Spleen (tissue), 11 donors: ENCODE measurements at regions not wholly inside any gene's neighbourhood (a gene's known extent, or its start where the extent isn't known, plus 50 kb on each side); places are given as distances from the start of the nearest gene placed in this dataset.

ENCODE experiments used
- DNase-seq: peaks from one replicate; pipeline ENCODE4 v3.0.0-alpha.2; 2020
- H3K27ac ChIP-seq, 8 donors: fragments of 200-600 bp; sonication (generic) in 7 of 8; 1 replicate in 4 of 8; 2 replicates in 4 of 8; pipeline versions ENCODE4 v1.5.0 to v1.8.0; 2016 to 2021; ENCODE audit warnings: inconsistent platforms in 4 of 8, mild to moderate bottlenecking in 4 of 8, moderate library complexity in 1 of 8
- H3K27me3 ChIP-seq, 7 donors: fragments of 200-600 bp; sonication (generic) in 6 of 7; replicated peaks in 1 of 7; 1 replicate in 4 of 7; 2 replicates in 3 of 7; pipeline versions ENCODE4 v1.5.0 to v1.8.0; 2016 to 2021; ENCODE audit warnings: inconsistent platforms in 3 of 7, mild to moderate bottlenecking in 1 of 7
- H3K36me3 ChIP-seq, 6 donors: fragments of 200-600 bp; sonication (generic) in 5 of 6; 1 replicate in 4 of 6; 2 replicates in 2 of 6; pipeline versions ENCODE4 v1.5.0 to v1.8.0; 2016 to 2021; ENCODE audit warnings: inconsistent platforms in 2 of 6
- H3K4me1 ChIP-seq, 6 donors: fragments of 200-600 bp; sonication (generic) in 5 of 6; 1 replicate in 3 of 6; 2 replicates in 3 of 6; pipeline versions ENCODE4 v1.5.0 to v1.8.0; 2016 to 2021; ENCODE audit warnings: inconsistent platforms in 3 of 6
- H3K4me3 ChIP-seq, 8 donors: fragments of 200-600 bp; sonication (generic) in 7 of 8; 1 replicate in 4 of 8; 2 replicates in 4 of 8; pipeline versions ENCODE4 v1.5.0 to v1.8.0; 2016 to 2021; ENCODE audit warnings: inconsistent platforms in 4 of 8, mild to moderate bottlenecking in 4 of 8, moderate library complexity in 2 of 8
- H3K9me3 ChIP-seq, 8 donors: fragments of 200-600 bp; sonication (generic) in 7 of 8; 1 replicate in 4 of 8; 2 replicates in 4 of 8; pipeline versions ENCODE4 v1.5.0 to v1.8.0; 2016 to 2021; ENCODE audit warnings: inconsistent platforms in 4 of 8
- POLR2A ChIP-seq, 3 donors: fragments of 450-650 bp; IDR thresholded peaks; one replicate each; pipeline ENCODE4 v1.5.1; 2017; ENCODE audit warnings: antibody characterized with exemption in 3 of 3, mild to moderate bottlenecking in 1 of 3
- POLR2AphosphoS5 ChIP-seq, 3 donors: sonication (generic); formaldehyde crosslinking; IDR thresholded peaks; one replicate each; pipeline ENCODE4 v1.5.1; 2017; ENCODE audit warnings: antibody characterized with exemption in 3 of 3
- WGBS, 5 donors: extraction: QIAGEN DNeasy Blood & Tissue Kit in 3 of 5; methylation state at CpG; one replicate each; pipeline versions ENCODE4 v1.1.5 to v1.1.7; 2013 to 2018; 5-methylcytosine and 5-hydroxymethylcytosine counted together
- intact Hi-C: fragments of 100-400 bp; cut with DNase I; formaldehyde crosslinking; loops from one replicate; pipeline ENCODE4 v1.15.0; 2023; ENCODE audit warnings: low total_unique reads
- TF ChIP-seq, protein P1 (sequence below), 11 experiments: fragments of 200-600 bp in 7 of 11; fragments of 450-650 bp in 4 of 11; sonication (generic) in 4 of 11; IDR thresholded peaks in 8 of 11; conservative IDR thresholded peaks in 3 of 11; 1 replicate in 7 of 11; 2 replicates in 4 of 11; pipeline versions ENCODE4 v1.4.0 to v1.8.0; 2016 to 2021; ENCODE audit warnings: antibody characterized with exemption in 11 of 11, inconsistent platforms in 4 of 11, mild to moderate bottlenecking in 1 of 11
- donor health status: healthy with polysubstance abuse.
- donor health status: DM: no; HTN: no; CAD: no; lungs with moderate emphysema.
- donor health status: DM: no; HTN: no; CAD: no.
- donor health status: Bipolar disorder and iron deficiency.
- donor health status: healthy.
- donor health status: DM: no; HTN: no; CAD: no.
- donor health status: DM: yes; HTN: yes; CAD: no.

DNA sequence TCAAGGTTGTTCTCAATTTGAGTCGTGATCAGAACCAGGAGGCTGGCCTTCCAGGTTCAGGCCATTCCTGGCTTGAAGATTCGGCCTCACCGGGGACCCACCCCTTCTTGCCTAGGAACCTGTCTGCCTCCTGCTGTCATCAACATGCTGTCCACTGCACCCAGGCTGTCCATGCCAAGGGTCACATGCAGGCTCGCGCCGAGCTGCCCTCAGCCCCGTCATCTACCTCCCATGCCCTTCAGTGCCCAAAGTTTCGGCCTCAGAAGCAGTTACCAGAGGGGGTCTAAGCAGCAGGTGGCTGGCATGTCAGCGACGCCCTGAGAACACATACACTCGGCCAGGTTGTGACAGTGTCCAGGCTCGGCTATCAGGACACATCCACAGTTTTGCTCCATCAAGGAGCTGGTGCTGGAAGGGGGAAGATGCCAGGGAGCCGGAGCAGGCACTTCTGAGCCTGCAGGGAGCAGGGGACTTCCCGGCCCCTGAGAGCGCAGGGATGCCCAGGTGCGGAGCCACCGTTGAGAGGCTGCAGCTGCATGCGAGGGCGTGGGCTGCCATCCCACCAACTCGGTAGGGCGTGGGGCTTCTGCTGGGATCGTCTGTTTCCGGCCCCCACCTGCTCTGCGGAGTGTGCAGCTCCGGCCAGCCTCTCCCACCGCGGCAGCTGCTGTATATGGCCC, 590.9 kb upstream of the SLITRK5 start:
- 90 to 96% (median 93%) methylated on average over 21 to 27 of the region's 27 CpGs for WGBS, 5 donors
- intact Hi-C loops, result no loop called here
- Histone ChIP-seq H3K4me1 (no peaks in the 10 kb centered on the region), H3K9me3 (peaks cover 0 to 24% (median 6%) of the 10 kb centered on the region in 8 donors), H3K27ac (no peak overlapping the region), H3K27me3 (no peaks in the 10 kb centered on the region), H3K4me3 (no peak overlapping the region), H3K36me3 (no peaks in the 10 kb centered on the region)
- TF ChIP-seq, protein P1, sequence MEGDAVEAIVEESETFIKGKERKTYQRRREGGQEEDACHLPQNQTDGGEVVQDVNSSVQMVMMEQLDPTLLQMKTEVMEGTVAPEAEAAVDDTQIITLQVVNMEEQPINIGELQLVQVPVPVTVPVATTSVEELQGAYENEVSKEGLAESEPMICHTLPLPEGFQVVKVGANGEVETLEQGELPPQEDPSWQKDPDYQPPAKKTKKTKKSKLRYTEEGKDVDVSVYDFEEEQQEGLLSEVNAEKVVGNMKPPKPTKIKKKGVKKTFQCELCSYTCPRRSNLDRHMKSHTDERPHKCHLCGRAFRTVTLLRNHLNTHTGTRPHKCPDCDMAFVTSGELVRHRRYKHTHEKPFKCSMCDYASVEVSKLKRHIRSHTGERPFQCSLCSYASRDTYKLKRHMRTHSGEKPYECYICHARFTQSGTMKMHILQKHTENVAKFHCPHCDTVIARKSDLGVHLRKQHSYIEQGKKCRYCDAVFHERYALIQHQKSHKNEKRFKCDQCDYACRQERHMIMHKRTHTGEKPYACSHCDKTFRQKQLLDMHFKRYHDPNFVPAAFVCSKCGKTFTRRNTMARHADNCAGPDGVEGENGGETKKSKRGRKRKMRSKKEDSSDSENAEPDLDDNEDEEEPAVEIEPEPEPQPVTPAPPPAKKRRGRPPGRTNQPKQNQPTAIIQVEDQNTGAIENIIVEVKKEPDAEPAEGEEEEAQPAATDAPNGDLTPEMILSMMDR (IDR thresholded peaks at IDR 0.05 in 8 of 11, conservative IDR thresholded peaks at IDR 0.05 in 3 of 11), result no peak
- TF ChIP-seq POLR2A (IDR thresholded peaks at IDR 0.05), result no peak
- TF ChIP-seq POLR2AphosphoS5 (IDR thresholded peaks at IDR 0.05), result no peak
- DNase-seq, result peak; percentile 71

DNA sequence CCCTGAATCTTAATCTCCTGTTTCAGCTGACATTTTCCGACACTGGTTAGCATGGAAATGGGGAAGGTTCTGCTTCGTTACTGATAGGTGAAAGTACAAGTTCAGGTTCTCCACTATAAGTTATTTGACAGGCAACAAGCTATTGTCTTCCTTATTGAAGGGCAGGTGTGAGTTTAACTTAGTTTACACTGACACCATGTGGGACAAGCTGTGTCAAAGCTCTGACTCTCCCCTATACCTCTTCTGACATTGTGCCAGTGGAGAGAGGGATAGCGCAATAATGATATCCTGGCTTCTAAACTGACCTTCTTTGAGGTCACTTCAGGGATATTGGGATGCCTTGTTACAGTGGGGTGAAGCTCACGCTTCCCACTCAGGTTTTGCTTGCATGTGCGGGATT, 587.0 kb upstream of the SLITRK5 start:
- no peaks in the 10 kb centered on the region for H3K36me3 ChIP-seq
- TF ChIP-seq POLR2AphosphoS5 (IDR thresholded peaks at IDR 0.05) (no peak), POLR2A (IDR thresholded peaks at IDR 0.05) (no peak)
- TF ChIP-seq, protein P1 (IDR thresholded peaks at IDR 0.05 in 8 of 11, conservative IDR thresholded peaks at IDR 0.05 in 3 of 11), result no peak
- no peaks in the 10 kb centered on the region for H3K27me3 ChIP-seq
- DNase-seq, result no peak
- WGBS, 5 donors, result 83 to 94% (median 89%) methylated on average over 5 of the region's 5 CpGs
- H3K9me3 ChIP-seq, result peaks cover 0 to 19% (median 6%) of the 10 kb centered on the region in 8 donors
- no peak overlapping the region for H3K4me3 ChIP-seq
- no peak overlapping the region for H3K27ac ChIP-seq
- no peaks in the 10 kb centered on the region for H3K4me1 ChIP-seq
- intact Hi-C loops, result no loop called here

DNA sequence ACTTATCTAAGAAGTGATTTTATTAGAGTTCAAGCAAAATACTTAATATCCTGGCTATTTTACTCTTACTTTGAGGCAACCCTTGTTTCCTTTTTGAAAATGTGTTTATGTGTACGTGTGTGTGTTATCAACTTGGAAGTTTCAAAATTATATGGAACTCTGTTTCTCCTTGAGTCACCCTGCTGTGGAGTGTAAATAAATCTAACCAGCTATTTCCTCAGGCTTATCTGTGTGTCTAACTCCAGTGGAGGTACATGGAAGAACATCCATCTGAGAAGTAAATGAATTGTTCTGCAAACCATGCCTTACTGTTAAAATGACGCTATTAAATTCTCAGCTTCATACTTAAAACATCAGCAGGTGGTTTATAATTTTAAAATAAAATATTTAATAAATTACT, 583.4 kb upstream of the SLITRK5 start:
- Histone ChIP-seq H3K27ac (no peak overlapping the region), H3K4me3 (no peak overlapping the region), H3K4me1 (no peaks in the 10 kb centered on the region), H3K36me3 (no peaks in the 10 kb centered on the region), H3K27me3 (no peaks in the 10 kb centered on the region), H3K9me3 (peaks cover 0 to 4% (median 0%) of the 10 kb centered on the region in 8 donors)
- 65 to 93% (median 86%) methylated on average over 2 of the region's 2 CpGs for WGBS, 5 donors
- TF ChIP-seq POLR2AphosphoS5 (IDR thresholded peaks at IDR 0.05), result no peak
- TF ChIP-seq, protein P1 (IDR thresholded peaks at IDR 0.05 in 8 of 11, conservative IDR thresholded peaks at IDR 0.05 in 3 of 11), result no peak
- intact Hi-C loops, result no loop called here
- no peak for DNase-seq

DNA sequence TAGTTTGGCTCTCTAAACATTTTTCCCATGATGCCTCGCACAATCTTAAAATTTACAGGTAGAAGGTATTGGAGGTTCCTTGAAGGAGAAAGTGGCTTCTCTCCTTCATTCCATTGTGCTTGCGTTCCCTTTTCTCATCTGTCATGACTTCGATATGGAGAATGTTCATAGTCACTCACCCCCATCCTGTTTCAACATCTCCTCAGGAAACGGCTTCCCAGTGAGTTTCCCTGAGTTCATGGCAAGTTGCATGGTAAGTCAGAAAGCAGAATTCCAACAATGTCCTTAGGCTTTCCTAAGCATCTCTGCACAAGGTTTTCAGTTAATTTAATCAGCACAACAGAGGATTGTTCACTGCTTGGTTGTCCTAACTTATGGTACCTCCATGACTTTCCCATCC, 581.8 kb upstream of the SLITRK5 start:
- intact Hi-C loops, result no loop called here
- no peak overlapping the region for H3K27ac ChIP-seq
- no peaks in the 10 kb centered on the region for H3K9me3 ChIP-seq
- no peak overlapping the region for H3K4me3 ChIP-seq
- DNase-seq, result no peak
- H3K27me3 ChIP-seq, result no peaks in the 10 kb centered on the region
- H3K36me3 ChIP-seq, result no peaks in the 10 kb centered on the region
- 77 to 93% (median 80%) methylated on average over 4 of the region's 4 CpGs for WGBS, 5 donors
- H3K4me1 ChIP-seq, result no peaks in the 10 kb centered on the region
- TF ChIP-seq POLR2A (IDR thresholded peaks at IDR 0.05) (no peak), POLR2AphosphoS5 (IDR thresholded peaks at IDR 0.05) (no peak)
- TF ChIP-seq, protein P1 (IDR thresholded peaks at IDR 0.05 in 8 of 11, conservative IDR thresholded peaks at IDR 0.05 in 3 of 11), result no peak
